OCI-LY7 (cell line): ENCODE measurements at regions not wholly inside any gene's neighbourhood (a gene's known extent, or its start where the extent isn't known, plus 50 kb on each side); places are given as distances from the start of the nearest gene placed in this dataset.

Experiments
- CTCF ChIP-seq: fragments of 200-600 bp; sonication (generic); conservative IDR thresholded peaks from 2 replicates; pipeline ENCODE4 v1.5.1; 2014; ENCODE audit warnings: mild to moderate bottlenecking, antibody characterized with exemption, low read length, moderate library complexity, mixed read lengths
- EZH2phosphoT487 ChIP-seq: fragments of 200-600 bp; sonication (generic); IDR thresholded peaks from 2 replicates; pipeline ENCODE4 v1.6.1; 2018; ENCODE audit warnings: low read depth, borderline replicate concordance, mild to moderate bottlenecking, mixed run types, antibody characterized with exemption, low read length, moderate library complexity, mixed read lengths

GRCh38 chr3:65093641-65094040 lies 405.8 kb upstream of the ADAMTS9 start:
- TF ChIP-seq CTCF (no peak), EZH2phosphoT487 (no peak)
